Activated T-cell treated with anti-CD3 and anti-CD28 coated beads for 48 hours (primary cell): ENCODE measurements at regions not wholly inside any gene's neighbourhood (a gene's known extent, or its start where the extent isn't known, plus 50 kb on each side); places are given as distances from the start of the nearest gene placed in this dataset.
"Not testable (repeated sequence)": the region's sequence is repeated elsewhere in the genome, so short reads cannot be mapped to it uniquely, and the experiment has no call there.

Source experiments
- DNase-seq: peaks from one replicate; pipeline ENCODE4 v3.0.0-alpha.2; 2020; ENCODE audit warnings: low read depth

DNA sequence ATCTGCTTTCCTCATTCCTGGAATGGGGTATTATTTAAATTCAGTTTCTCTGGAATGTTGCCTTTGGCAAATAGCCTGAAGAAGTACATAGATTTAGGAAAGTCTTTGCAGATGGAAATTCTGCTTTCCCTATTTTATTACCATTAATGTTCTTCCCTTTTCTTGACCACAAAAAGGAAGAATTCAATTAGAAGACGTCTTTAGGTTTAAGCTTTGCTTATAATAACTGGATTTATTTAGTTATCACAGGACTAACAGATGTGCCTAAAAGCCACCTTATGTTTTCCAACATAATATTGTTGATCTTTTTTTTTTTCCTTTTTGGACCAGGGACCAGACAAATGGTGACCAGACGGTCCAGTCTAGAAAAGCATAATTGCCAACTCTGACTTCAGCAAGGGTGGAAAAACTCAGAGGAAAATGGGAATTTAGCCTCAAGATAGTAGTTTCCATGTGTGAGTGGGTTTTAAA is 210.1 kb upstream of the SPRY2 start:
- DNase-seq: no peak

DNA sequence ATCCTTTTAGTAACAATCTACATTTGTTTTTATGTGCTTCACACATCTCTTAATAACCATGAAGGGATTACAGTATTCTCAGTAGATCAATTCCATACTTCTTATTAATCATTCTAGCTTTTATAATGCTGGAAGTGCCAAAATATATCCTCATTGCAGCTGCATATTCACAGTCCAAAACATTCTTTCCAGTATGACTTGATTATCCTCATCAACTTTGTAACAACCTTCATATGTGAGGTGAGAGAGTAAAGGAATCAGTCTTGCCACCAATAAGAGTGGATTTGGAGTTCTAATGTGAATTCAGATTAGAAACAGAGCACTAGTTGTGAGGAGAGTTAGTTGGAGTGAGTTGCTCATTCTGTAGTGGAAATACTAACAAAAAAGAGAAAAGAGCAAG is 208.0 kb upstream of the SPRY2 start:
- DNase-seq: no peak

DNA sequence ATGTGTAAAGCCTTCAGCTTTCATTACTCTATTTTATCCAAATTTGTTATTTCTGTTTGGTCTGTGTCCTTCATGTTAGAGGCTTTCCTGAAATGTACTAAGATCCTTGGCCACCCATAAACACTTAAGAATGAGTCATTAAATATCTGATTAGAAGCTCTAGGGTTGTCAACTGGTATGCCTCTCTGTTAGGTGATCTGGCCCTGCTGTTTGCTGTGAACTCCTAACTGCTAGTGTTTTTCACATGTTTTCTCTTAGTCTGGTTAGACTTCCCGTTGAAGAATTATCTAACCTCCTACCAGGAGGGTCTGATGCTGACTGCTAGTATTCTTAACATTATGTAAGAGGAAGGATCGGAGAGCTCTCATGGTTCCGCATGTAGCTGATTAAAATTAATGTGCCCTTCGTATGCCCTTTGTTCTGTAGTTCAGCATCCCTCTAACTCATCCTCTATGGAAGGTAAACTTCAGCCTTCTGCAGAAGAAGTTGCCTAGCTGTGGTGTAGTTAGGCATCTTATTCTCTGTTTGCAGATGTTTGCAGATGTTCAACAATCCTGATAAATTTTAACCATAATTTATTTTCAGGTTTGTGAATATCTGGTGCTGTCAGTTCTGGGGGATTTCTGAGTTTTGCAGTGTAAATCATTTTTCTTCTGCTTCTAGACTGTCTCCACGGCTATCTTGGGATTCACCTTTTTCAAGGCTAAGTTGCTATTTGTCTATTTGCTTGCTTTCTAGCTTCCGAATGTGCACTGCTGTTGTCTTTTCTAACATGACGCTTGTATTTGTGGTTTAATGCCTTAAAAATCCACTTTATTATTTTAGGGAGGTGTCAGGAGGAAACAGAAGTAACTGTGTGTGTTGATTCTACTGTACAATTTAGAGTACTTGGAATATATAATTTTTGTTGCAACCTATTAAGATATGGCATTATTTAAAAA is 207.2 kb upstream of the SPRY2 start:
- DNase-seq: no peak

DNA sequence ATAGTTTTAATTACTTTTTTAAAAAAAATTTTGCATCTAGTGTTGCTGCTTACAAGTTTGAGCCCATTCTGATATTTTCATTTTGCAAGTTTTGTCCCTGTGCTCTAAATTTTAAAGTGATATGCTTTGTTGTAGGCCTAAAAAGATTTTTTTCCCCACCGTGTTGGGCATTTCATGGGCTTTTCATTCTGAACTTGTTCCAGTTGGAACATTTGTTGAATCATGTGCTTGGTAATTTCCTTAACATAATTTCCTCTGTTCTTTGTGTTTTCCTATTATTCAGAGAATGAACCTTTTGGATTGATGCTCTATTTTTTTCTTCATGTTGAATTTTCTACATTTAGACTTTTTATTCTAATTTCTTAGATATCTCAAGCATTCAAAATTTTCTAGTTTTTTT is 206.4 kb upstream of the SPRY2 start:
- DNase-seq: no peak

DNA sequence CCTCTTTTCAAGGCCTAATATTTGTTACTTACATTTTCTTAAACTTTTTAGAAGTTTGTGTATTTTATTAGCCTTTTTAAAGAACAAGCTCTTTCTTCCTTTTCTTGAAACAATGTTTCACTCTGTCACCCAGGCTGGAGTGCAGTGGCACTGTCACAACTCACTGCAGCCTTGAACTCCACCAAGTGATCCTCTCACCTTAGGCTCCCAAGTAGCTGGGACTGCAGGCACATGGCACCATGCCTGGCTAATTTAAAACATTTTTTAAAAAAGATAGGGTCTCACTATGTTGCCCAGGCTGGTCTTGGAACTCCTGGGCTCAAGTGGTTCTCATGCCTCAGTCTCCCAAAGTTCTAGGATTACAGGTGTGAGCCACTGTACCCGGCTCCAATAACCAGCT is 192.2 kb upstream of the SPRY2 start:
- no peak for DNase-seq

DNA sequence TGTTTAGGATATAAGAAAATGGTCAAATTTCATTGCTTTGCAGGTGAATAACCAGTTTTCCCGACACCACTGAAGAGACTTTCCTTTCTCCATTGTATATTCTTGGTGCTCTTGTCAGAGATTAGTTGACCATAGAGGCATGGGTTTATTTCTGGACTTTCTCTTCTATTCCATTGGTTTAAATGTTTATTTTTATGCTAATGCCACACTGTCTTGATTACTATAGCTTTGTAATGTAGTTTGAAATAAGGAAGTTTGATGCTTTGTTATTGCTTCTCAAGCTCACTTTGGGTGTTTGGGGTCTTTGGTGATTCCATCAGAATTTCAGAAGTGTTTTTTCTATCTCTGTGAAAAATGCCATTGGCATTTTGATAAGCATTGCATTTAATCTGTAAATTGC is 190.0 kb upstream of the SPRY2 start:
- DNase-seq: no peak

DNA sequence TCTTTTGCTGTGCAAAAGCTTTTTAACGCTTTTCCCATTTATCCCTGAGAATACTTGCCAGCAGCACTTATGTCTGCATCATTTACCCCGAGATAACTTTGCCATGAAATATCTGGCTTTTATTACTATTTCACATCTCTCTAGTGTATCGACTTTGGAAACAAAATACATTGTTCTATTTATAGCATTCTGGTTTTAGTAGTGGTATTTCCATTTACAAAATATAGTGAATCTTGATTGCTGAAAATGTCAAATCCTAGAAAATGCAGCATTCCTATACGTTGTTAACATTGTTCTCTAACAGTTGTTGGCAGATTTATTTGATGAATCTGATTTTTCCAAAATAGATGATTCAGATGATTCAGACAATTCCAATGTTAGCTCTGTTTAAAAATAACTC is 189.3 kb upstream of the SPRY2 start:
- DNase-seq: no peak

DNA sequence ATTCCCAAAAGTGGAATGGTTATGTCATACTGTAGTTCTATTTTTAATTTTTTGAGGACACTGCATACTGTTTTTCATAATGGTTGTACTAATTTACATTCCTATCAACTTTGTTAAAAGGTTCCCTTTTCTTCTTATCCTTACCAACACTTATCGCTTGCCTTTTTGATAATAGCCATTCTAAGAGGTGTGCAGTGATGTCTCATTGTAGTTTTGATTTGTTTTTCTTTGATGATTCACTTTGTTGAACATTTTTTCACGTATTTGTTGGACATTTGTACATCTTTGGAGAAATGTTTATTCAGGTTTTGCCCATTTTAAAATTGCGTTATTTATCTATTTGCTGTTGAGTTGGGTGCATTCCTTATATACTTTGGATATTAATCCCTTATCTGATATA is 188.8 kb upstream of the SPRY2 start:
- DNase-seq: no peak

DNA sequence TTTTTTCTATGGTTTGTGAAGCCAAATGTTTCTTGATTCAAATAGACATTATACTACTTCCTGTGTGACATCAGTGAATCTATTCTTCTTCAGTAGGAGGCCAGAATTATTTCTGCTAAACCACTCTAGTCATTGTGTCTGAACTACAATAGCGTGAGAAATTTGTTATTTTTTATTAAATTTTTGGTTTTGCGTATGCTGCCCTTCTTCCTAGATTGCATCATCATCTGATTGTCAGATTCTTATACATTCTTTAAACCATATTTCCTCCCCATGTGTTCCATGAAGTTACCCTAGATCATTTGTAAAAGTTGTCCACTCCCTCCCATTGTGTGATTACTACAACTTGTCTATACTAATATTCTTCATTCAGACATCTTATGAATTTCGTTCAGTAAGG is 187.8 kb upstream of the SPRY2 start:
- DNase-seq: no peak

DNA sequence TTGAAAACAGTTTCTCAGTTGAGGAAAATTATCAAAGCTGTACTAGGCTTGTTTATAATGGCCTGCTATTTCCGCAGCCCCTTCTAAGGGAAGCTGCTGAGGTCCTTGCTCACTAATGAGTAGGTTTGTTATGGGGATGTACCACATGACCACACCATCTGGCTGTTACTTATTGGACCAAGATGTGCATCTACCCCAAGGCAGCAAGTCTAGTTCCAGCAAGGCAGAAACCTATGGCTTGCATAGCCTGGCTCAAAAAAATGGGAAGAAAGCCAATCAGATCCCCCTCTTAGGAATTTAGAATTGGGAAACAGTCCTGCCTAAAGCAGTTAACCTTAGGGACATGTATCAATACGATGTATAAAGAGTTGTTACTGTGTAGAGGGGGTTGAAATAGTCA is 186.5 kb upstream of the SPRY2 start:
- DNase-seq: no peak

DNA sequence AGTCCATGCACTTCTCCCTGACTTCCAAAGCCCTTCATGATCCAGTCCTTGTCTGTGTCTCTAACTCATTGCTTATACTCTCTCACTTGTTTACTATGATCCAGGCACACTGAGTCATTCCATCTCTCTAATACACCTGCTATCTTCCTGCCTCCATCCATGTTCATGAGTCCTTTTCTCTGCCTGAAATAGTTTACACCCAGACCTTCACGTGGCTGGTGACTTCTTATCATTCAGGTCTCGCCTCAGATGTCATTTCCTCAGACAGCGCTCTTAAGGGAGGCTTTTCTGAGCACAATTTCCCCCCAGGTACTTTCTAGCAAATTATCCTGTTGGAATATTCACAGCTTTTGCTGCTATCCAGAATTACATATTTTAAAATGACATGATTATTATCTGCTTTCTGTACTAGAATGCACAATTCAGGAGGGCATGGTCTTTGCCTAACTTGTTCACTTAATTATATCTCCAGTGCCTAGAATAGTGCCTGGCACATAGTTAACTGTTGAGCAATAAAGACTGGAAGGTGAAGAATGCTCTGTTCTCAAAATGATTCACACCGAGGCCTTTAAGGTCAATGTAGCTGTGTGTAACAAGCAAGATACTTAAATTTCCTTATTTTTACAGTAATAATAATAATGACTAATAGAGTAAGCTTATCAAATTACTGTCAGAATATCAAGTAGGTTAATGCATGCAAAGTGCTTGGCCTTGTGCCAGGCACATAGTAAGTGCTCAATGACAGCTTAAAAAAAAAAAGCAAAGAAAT is 183.7 kb upstream of the SPRY2 start:
- DNase-seq: no peak

DNA sequence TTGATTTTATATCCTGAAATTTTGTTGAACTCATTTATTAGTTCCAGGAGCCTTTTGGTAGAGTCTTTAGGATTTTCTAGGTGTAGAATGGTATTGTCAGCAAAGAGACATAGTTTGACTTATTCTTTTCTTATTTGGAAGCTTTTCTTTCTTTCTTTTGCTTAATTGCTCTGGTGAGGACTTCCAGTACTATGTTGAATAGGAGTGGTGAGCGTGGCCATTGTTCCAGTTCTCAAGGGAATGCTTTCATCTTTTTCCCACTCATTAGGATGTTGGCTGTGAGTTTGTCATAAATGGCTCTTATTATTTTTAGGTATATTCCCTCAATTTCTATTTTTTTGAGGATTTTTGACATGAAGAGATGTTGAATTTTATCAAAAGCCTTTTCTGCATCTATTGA is 182.2 kb upstream of the SPRY2 start:
- DNase-seq: no peak

DNA sequence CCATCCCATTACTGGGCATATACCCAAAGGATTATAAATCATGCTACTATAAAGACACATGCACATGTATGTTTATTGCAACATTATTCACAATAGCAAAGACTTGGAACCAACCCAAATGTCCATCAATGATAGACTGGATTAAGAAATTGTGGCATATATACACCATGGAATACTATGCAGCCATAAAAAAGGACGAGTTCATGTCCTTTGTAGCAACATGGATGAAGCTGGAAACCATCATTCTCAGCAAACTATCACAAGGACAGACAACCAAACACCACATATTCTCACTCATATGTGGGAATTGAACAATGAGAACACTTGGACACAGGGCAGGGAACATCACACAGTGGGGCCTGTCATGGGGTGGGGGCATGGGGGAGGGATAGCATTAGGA is 181.5 kb upstream of the SPRY2 start:
- DNase-seq: not testable (repeated sequence)

DNA sequence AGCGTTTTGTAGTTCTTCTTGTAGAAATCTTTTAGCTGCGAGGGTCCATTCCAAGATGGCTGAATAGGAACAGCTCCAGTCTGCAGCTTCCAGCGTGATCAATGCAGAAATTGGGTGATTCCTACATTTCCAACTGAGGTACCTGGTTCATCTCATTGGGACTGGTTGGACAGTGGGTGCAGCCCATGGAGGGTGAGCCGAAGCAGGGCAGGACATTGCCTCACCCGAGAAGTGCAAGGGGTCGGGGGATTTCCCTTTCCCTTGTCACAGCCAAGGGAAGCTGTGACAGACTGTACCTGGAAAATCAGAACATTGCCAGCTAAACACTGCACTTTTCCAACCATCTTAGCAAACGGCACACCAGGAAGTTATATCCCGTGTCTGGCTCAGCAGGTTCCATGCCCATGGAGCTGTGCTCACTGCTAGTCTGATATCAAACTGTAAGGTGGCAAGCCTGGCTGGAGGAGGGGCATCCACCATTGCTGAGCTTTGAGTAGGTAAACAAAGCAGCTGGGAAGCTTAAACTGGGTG is 176.0 kb upstream of the SPRY2 start:
- DNase-seq: no peak

DNA sequence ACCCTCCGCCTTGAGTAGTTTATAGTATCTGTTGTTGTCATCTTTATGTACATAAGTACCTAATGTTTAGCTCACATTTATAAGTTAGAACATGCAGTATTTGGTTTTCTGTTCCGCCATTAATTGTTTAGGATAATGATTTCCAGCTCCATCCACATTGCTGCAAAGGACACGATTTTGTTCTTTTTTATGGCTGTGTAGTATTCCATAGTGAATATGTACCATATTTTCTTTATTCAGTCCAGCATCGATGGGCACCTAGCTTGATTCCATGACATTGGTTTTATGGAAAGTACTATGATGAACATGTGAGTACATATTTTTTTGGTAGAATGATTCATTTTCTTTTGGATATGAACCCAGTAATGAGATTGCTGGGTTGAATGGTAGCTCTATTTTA is 174.4 kb upstream of the SPRY2 start:
- no peak for DNase-seq

DNA sequence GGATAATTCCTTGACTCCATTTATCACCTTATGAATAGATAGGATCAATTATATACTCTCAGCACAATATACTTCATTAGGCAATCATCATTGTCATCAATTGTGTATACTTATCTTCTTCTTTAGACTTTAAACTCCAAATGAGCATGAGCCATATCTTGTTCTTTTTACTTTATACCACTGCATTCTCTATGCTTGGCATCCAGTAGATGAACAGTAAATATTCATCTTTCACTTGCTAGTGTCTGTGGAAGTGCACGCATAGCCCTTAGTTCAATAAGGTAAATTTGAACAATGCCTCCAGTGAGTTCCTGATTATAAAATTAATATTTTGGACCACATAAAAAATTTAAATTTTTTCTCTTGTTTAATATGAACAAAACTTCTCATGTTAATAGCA is 172.3 kb upstream of the SPRY2 start:
- no peak for DNase-seq

DNA sequence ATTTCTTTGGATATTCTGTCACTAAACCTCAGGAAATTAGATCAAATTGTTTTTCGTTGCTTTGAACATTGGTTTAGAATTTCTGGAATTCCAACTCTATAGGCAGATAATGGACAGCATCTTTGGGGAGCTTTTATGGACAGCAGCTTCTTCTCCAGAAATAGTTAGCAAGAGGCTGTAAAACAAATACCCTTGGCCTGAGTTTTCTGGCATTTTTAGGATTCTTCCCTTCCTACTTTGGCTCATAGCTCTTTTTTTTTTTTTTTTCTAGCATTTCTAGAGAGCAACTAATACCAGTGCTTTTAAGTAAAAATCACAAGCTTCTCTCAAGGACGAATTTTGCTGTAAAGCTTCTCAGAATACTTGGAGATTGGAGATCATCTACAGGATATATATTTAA is 169.8 kb upstream of the SPRY2 start:
- no peak for DNase-seq

DNA sequence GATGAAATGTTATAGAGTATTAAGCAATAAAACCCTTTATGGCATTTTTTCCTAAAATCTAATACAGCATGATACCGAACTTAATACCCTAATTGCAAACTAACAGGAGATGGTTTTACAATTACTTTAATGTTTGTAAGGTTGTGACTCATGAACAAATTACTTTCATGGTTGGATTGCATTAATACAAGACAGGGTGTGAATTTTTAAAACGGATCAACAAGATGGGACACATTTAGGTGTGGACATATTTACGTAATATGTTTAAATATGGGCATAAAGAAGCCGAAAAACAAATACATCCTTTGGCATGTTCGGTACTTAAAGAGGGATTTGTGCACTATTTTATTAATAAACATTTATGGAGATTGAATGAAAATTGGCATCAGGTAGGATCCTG is 168.3 kb upstream of the SPRY2 start:
- no peak for DNase-seq

DNA sequence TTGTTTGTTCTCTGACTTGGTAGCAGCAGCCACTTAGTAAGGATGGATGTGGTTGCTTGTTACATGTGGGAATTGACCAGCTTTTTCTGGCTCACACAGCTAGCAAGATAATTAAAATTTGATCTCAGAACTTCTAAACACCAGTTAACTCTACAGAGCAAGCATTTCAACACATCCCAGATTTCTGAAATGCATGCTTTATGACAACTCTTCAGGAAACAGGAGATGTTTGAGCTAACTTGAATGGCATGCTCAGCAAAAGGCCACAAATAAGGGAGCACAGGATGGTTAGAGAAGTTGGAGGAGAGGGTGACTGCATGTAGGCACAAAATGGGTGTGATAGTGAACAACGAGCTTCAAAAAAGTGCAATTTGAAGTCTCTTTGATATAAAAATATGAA is 167.1 kb upstream of the SPRY2 start:
- DNase-seq: no peak

DNA sequence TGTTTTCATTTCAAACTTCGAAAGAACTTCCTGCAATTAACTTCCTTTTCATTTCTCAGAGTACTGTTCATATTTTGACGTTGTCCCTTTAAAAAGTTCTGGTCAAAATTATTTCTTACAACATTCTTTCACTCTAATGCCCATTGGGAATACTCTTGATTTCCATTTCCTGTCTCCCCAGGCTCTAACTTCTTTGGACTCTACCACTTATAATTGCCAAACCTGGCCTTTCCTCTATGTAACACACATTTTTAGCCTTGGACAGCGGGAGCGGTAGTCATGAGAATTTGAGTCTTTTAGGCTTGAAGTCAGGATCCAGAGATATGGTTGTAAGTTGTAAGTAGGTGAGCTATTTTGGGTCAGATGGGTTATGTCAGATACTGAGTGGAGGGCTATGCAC is 163.5 kb upstream of the SPRY2 start:
- DNase-seq: no peak

DNA sequence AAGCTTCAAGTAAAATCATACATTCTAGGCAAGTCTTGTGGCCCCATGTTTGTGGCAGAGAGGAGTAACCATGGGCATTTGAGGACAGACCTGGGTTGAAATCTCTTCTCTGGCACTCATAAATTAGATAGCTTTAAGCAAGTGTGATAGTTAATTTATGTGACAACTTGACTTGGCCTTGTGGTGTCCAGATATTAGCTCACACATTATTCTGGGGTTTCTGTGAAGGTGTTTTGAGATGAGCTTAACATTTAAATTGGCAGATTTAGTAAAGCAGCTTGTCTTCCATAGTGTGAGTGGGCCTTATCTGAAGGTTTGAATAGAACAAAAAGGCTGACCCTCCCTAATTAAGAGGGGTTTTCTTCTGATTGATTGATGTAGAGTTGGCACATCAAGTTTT is 161.4 kb upstream of the SPRY2 start:
- no peak for DNase-seq

DNA sequence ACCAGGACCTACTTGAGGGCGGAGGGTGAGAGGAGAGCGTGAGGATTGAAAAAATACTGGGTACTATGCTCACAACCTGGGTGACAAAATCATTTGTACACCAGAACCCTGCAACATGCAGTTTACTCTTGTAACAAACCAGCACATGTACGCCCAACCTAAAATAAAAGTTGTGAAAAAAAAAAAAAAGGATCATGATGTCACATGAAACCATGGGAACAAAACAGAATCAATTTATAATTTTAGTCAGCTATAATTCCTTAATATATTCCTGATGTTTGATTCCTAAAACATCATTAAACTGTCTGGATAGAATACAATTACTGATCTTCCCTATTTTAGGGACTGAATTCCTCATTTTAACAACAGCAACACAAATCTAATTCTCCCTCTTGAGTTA is 160.6 kb upstream of the SPRY2 start:
- no peak for DNase-seq
